ENCODE measurements at regions not wholly inside any gene's neighbourhood (a gene's known extent, or its start where the extent isn't known, plus 50 kb on each side); places are given as distances from the start of the nearest gene placed in this dataset.

DNA sequence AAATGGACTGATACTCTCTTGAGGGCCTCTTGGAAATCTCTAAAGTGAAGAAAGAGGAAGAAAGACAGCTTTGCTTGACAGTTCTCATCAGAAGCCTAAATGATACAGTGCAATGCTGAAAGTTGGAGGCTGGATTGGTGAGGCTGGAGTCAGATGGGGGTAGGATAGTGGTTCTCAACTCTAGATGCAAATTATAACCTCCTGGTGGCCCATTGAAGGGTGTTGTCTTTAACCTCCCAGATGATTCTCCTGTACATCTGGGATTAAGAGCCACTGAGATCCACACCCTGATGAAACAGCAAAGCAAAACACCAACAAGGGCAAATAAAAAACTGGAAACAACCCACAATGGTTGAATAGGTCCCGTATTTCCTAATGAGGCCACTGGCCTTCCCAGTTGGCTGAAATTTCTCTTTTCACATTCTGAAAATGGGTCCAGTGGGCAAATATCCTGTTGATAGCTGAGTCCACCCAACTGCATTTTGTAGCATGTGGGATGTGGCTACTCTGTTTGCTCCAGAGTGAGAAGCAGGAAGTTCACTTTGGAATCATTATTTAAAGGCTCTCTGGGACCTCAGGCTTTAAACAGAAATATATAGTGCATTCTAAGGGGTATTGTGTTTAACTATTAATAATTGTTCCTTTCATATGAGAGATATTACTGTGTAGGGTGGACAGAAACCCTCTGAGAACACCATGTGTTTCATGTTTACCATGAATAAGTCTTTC, 208.1 kb downstream of the SOX4 start:
- CTCF ChIA-PET = interaction anchor here (0.9 kb wide), 1 partner anchor 53 kb away, joined by 3 read pairs; no protein-coding TSS in a partner anchor
- FAIRE-seq (no peak), DNase-seq (ENCODE audit: low read depth in 1 of 2, low spot score in 1 of 2) (no peak), ATAC-seq (peak; percentile 28 to 61; a peak in 4 of 6 replicates)
- TF ChIP-seq EHMT2 (IDR thresholded peaks at IDR 0.05; ENCODE audit: low read depth) = no peak
- TF ChIP-seq CBX2 (IDR thresholded peaks at IDR 0.05; ENCODE audit: borderline replicate concordance, low read depth) = no peak
- TF ChIP-seq E2F6 (IDR thresholded peaks at IDR 0.05; ENCODE audit: borderline replicate concordance, low read depth) = no peak
- H3K9me3 ChIP-seq = no peaks in the 10 kb centered on the region
- peak overlapping the region; percentile 87 for H3K4me2 ChIP-seq
- no peak overlapping the region for H3K4me3 ChIP-seq
- 30% methylated on average over 1 of the region's 1 CpG for WGBS (ENCODE audit: missing lambda C conversion rate)
- peak overlapping the region; percentile 74 to 84 for H3K27ac ChIP-seq
- POLR2A ChIA-PET = interaction anchor here (2.1 kb wide), 1 partner anchor 208 kb away, joined by 7 read pairs; the partner anchor contains the start of gene SOX4
- H3K4me1 ChIP-seq = peaks cover 31% of the 10 kb centered on the region

DNA sequence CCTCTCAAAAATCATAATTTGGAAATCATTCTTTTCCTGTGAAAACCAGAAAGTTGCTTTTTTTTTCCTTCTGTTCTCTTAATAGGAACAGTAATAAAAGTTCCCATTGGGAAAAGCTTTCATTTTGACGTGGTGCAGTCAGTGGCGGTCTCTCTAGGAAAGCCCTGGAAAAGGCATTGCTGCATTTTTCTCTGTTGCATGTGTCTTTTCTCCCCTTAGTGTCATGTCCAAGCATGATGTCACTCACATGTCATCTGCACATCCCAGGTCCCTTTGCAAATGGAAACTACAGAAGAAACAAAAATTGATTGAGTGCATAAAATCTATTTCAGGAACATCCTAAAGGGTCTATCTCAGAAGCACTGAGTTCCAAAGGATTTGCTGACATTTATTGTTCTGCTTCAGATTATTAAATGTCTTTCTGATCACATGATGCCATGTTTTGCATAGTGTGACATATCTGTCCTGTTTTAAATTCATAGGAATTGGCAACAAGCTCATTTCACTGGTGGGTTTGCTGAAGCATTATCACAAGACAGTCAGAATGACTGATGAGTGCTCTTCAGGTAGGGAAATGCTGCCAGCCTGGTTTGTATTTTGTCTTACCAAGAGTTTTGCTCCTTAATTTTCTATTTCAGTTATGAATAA, 208.7 kb downstream of the SOX4 start:
- DNase-seq (ENCODE audit: low read depth in 1 of 2, low spot score in 1 of 2) (no peak), ATAC-seq (no peak), FAIRE-seq (no peak)
- Histone ChIP-seq H3K4me1 (peaks cover 32% of the 10 kb centered on the region), H3K4me2 (peak overlapping the region; percentile 87; the same call in 2 of the 3 replicates), H3K9me3 (no peaks in the 10 kb centered on the region), H3K4me3 (no peak overlapping the region), H3K27ac (peak overlapping the region; percentile 74 to 84)
- ChIA-PET POLR2A (no interaction called here), CTCF (interaction anchor here (0.9 kb wide), 1 partner anchor 54 kb away, joined by 3 read pairs; no protein-coding TSS in a partner anchor)
- no peak for TF ChIP-seq CHD2 (IDR thresholded peaks at IDR 0.05; ENCODE audit: low read length, partially characterized antibody)
- no peak for TF ChIP-seq CEBPB (IDR thresholded peaks at IDR 0.05)
- TF ChIP-seq SREBF2 (IDR thresholded peaks at IDR 0.05) = no peak
- no peak for TF ChIP-seq EHMT2 (IDR thresholded peaks at IDR 0.05; ENCODE audit: low read depth)
- no peak for TF ChIP-seq HOXB5 (CRISPR knock-in tag; IDR thresholded peaks at IDR 0.05)
- no peak for TF ChIP-seq HMGXB4 (CRISPR knock-in tag; IDR thresholded peaks at IDR 0.05; ENCODE audit: borderline replicate concordance)
- no peak for TF ChIP-seq RNF2 (IDR thresholded peaks at IDR 0.05; ENCODE audit: borderline replicate concordance, low read depth)
- TF ChIP-seq HEYL (CRISPR knock-in tag; IDR thresholded peaks at IDR 0.05) = no peak
- WGBS (ENCODE audit: missing lambda C conversion rate) = 81% methylated on average over 2 of the region's 2 CpGs

DNA sequence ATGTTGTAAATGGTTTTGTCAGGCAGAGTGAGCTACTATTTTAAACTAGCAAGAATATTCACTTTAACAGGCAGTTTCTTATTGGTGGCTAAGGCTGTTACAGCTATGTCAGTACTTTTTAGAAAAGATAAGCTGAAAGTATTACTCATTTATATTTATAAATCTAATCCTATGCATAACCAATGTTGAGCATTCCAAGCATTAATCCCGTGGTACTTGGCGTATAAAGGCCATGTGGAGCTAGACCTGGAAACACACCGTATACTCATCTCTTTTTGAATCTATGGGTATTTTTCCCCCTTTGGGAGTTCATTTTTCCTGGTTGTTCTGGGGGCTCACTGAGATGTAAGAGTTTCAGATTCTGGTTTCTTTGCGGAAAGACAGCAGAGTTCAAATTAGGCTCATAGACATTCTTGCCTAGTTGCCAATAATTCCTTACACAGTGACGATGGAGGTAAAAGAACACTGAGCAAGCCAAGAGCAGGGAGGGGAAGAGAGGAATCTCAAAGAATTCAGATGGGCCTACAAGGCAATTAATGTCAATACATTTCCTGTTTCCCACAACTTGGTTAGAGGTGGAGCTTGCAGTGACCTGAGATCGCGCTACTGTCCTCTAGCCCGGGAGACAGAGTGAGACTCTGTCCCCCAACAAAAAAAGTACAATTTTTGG, 211.5 kb downstream of the SOX4 start:
- H3K4me3 ChIP-seq = no peak overlapping the region
- no peak for DNase-seq (ENCODE audit: low read depth in 1 of 2, low spot score in 1 of 2)
- H3K27ac ChIP-seq = peak overlapping the region; percentile 21 to 39; a peak in 3 of 6 replicates
- POLR2A ChIA-PET = no interaction called here
- H3K4me1 ChIP-seq = peaks cover 44% of the 10 kb centered on the region
- no peak for TF ChIP-seq PHF8 (IDR thresholded peaks at IDR 0.05; ENCODE audit: borderline replicate concordance, low read depth)
- TF ChIP-seq JUN (IDR thresholded peaks at IDR 0.05) = no peak
- no peak for TF ChIP-seq BHLHE40 (IDR thresholded peaks at IDR 0.05; ENCODE audit: low read depth, low read length)
- TF ChIP-seq CEBPB (IDR thresholded peaks at IDR 0.05) = no peak
- no peak for TF ChIP-seq BCL3 (IDR thresholded peaks at IDR 0.05)
- TF ChIP-seq CHD2 (IDR thresholded peaks at IDR 0.05; ENCODE audit: low read length, partially characterized antibody) = no peak
- CTCF ChIA-PET = no interaction called here
- FAIRE-seq = no peak
- no peaks in the 10 kb centered on the region for H3K9me3 ChIP-seq
- ATAC-seq = no peak
- no peak overlapping the region for H3K4me2 ChIP-seq
- WGBS (ENCODE audit: missing lambda C conversion rate) = 93% methylated on average over 8 of the region's 8 CpGs

Measured in A549 (cell line).